ENCODE measurements at regions not wholly inside any gene's neighbourhood (a gene's known extent, or its start where the extent isn't known, plus 50 kb on each side); places are given as distances from the start of the nearest gene placed in this dataset.

- H3K4me3 ChIP-seq (replicated peaks; ENCODE audit: low read depth, low read length), result no peak overlapping the region
- no peaks in the 10 kb centered on the region for H3K36me3 ChIP-seq (ENCODE audit: control insufficient read depth, insufficient read depth, low read length)
- no peaks in the 10 kb centered on the region for H3K27me3 ChIP-seq (replicated peaks; ENCODE audit: control insufficient read depth, insufficient read depth, low read length)
- no peak for TF ChIP-seq CTCF (IDR thresholded peaks at IDR 0.05; ENCODE audit: insufficient read depth, low read length, poor library complexity, severe bottlenecking)
- DNase-seq (ENCODE audit: extremely low read depth, insufficient read length), result no peak
These were observed 388.6 kb upstream of the NEGR1 start for GRCh38 chr1:72670902-72671301.

- TF ChIP-seq CTCF (IDR thresholded peaks at IDR 0.05; ENCODE audit: insufficient read depth, low read length, poor library complexity, severe bottlenecking), result no peak
- no peak for DNase-seq (ENCODE audit: extremely low read depth, insufficient read length)
- Histone ChIP-seq H3K4me3 (replicated peaks; ENCODE audit: low read depth, low read length) (no peak overlapping the region), H3K36me3 (ENCODE audit: control insufficient read depth, insufficient read depth, low read length) (no peaks in the 10 kb centered on the region), H3K27me3 (replicated peaks; ENCODE audit: control insufficient read depth, insufficient read depth, low read length) (no peaks in the 10 kb centered on the region)
These were observed 380.6 kb upstream of the NEGR1 start for GRCh38 chr1:72662918-72663317.

- no peak for TF ChIP-seq CTCF (IDR thresholded peaks at IDR 0.05; ENCODE audit: insufficient read depth, low read length, poor library complexity, severe bottlenecking)
- Histone ChIP-seq H3K36me3 (ENCODE audit: control insufficient read depth, insufficient read depth, low read length) (no peaks in the 10 kb centered on the region), H3K27me3 (replicated peaks; ENCODE audit: control insufficient read depth, insufficient read depth, low read length) (no peaks in the 10 kb centered on the region), H3K4me3 (replicated peaks; ENCODE audit: low read depth, low read length) (no peak overlapping the region)
- no peak for DNase-seq (ENCODE audit: extremely low read depth, insufficient read length)
These were observed 368.6 kb upstream of the NEGR1 start for GRCh38 chr1:72650843-72651435.

GRCh38 chr1:72649991-72650390 lies 367.7 kb upstream of the NEGR1 start:
- no peak for TF ChIP-seq CTCF (IDR thresholded peaks at IDR 0.05; ENCODE audit: insufficient read depth, low read length, poor library complexity, severe bottlenecking)
- Histone ChIP-seq H3K4me3 (replicated peaks; ENCODE audit: low read depth, low read length) (no peak overlapping the region), H3K36me3 (ENCODE audit: control insufficient read depth, insufficient read depth, low read length) (no peaks in the 10 kb centered on the region), H3K27me3 (replicated peaks; ENCODE audit: control insufficient read depth, insufficient read depth, low read length) (no peaks in the 10 kb centered on the region)
- DNase-seq (ENCODE audit: extremely low read depth, insufficient read length), result no peak

DNA sequence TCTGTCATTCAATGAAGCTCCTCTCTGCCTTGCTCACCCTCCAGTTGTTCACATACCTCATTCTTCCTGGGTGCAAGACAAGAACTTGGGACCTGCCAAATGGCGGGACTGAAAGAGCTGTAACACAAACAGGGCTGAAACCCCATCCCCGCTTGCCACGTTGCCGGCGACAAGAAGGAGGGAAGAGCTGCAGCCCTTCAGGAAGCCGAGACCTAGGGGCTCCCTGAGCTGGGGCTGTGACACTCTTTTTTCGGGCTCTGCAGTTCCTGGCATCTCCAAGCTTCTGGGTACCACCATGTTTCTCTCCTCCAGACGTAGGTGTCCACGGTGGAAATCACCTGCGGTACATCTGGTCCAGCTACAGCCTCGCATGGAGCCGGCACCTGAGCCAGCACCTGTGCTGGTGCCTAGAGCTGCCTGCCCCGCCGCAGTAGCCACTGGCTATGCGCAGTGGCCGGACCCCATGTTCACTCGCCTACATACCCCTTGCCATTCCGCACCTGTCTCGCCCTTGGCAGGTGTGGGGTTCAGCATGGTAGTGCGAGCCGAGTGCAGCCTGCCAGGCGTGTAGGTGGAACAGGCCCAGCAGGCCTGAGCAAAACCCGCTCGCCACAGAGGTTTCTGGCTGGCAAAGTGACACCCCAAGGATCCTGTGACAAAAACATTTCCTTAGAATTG lies 367.0 kb upstream of the NEGR1 start:
- TF ChIP-seq CTCF (IDR thresholded peaks at IDR 0.05; ENCODE audit: insufficient read depth, low read length, poor library complexity, severe bottlenecking), result no peak
- DNase-seq (ENCODE audit: extremely low read depth, insufficient read length), result no peak
- Histone ChIP-seq H3K27me3 (replicated peaks; ENCODE audit: control insufficient read depth, insufficient read depth, low read length) (no peaks in the 10 kb centered on the region), H3K4me3 (replicated peaks; ENCODE audit: low read depth, low read length) (no peak overlapping the region), H3K36me3 (ENCODE audit: control insufficient read depth, insufficient read depth, low read length) (no peaks in the 10 kb centered on the region)
